GM12878 (cell line): ENCODE measurements at regions not wholly inside any gene's neighbourhood (a gene's known extent, or its start where the extent isn't known, plus 50 kb on each side); places are given as distances from the start of the nearest gene placed in this dataset.

Experiments
- ATAC-seq: fragments of 200-7000 bp; cut with Tn5 transposase; 3 replicates; pipeline ENCODE4 v1.9.1; 2020; ENCODE audit warnings: mild to moderate bottlenecking, moderate library complexity
- BruUV-seq: library from RNA; stranded (reverse); fragments of 400-500 nt; replicated peaks from 2 replicates; lab custom pipeline; 2021; lab: Mats Ljungman, UMichigan
- CTCF ChIA-PET: fragments of 300-600 bp; sonication (Branson Sonifier 250); formaldehyde crosslinking; extraction: SDS; loops from one replicate; lab custom pipeline; 2021; ENCODE audit warnings: inconsistent platforms; lab: Yijun Ruan, JAX
- POLR2A ChIA-PET: fragments of 350-600 bp; formaldehyde crosslinking; extraction: SDS; loops from one replicate; lab custom pipeline; 2021; ENCODE audit warnings: inconsistent platforms; lab: Charles Lee
- RAD21 ChIA-PET: fragments of 300-600 bp; sonication (Branson Sonifier 250); formaldehyde crosslinking; loops from one replicate; lab custom pipeline; 2023; ENCODE audit warnings: antibody characterized with exemption; ENCODE audit not compliant: unreplicated experiment; lab: Charles Lee
- SMC1A ChIA-PET: fragments of 300-600 bp; sonication (Branson Sonifier 250); formaldehyde crosslinking; loops from one replicate; lab custom pipeline; 2023; ENCODE audit not compliant: unreplicated experiment, uncharacterized antibody; lab: Charles Lee
- DNase-seq: peaks from one replicate; pipeline ENCODE4 v3.0.0-alpha.2; 2011; ENCODE audit warnings: low read depth, low spot score
- FAIRE-seq: peaks from 3 replicates; lab custom pipeline; 2011; peaks lifted over from hg19 to GRCh38; lab: Jason Lieb, UNC
- H2AFZ ChIP-seq: 2 replicates; pipeline ENCODE4 v1.6.0; 2011; ENCODE audit warnings: low read depth, low read length, control low read depth; ENCODE audit not compliant: control insufficient read depth
- H3K27ac ChIP-seq: 2 replicates; pipeline ENCODE4 v1.5.1; 2011; ENCODE audit warnings: control low read depth; ENCODE audit not compliant: control insufficient read depth, insufficient read depth
- H3K27me3 ChIP-seq, 2 experiments: replicated peaks in 1 of 2; 2 replicates each; pipeline versions ENCODE4 v1.6.0 to v1.6.1; 2011; ENCODE audit warnings: low read length in 1 of 2; ENCODE audit not compliant: control insufficient read depth in 2 of 2, insufficient read depth in 2 of 2
- H3K36me3 ChIP-seq, 2 experiments: 2 replicates each; pipeline ENCODE4 v1.5.1; 2011; ENCODE audit warnings: low read length in 1 of 2; ENCODE audit not compliant: control insufficient read depth in 2 of 2, insufficient read depth in 2 of 2
- H3K4me1 ChIP-seq: 2 replicates; pipeline ENCODE4 v1.6.1; 2011; ENCODE audit warnings: mild to moderate bottlenecking, low read length, moderate library complexity, mixed read lengths; ENCODE audit not compliant: control insufficient read depth, insufficient read depth
- H3K4me2 ChIP-seq: 2 replicates; pipeline ENCODE4 v1.6.0; 2011; ENCODE audit warnings: control low read depth; ENCODE audit not compliant: control insufficient read depth, insufficient read depth
- H3K4me3 ChIP-seq: fragments of 200-600 bp; sonication (generic); 2 replicates; pipeline ENCODE4 v1.5.1; 2016
- H3K79me2 ChIP-seq: 2 replicates; pipeline ENCODE4 v1.6.0; 2011; ENCODE audit warnings: low read length; ENCODE audit not compliant: control insufficient read depth, insufficient read depth
- H3K9ac ChIP-seq: 2 replicates; pipeline ENCODE4 v1.8.0; 2011; ENCODE audit warnings: low read length, control low read depth, mixed read lengths; ENCODE audit not compliant: control insufficient read depth, insufficient read depth
- H3K9me3 ChIP-seq: replicated peaks from 3 replicates; pipeline ENCODE4 v1.5.1; 2011; ENCODE audit warnings: mild to moderate bottlenecking, low read length; ENCODE audit not compliant: control insufficient read depth, insufficient read depth
- H4K20me1 ChIP-seq: 2 replicates; pipeline ENCODE4 v1.6.0; 2011; ENCODE audit not compliant: control insufficient read depth, insufficient read depth
- HDAC2 ChIP-seq: fragments of 200-600 bp; sonication (generic); IDR thresholded peaks from 2 replicates; pipeline ENCODE4 v1.6.1; 2017
- LARP7 ChIP-seq: fragments of 450-650 bp; IDR thresholded peaks from 2 replicates; pipeline ENCODE4 v1.6.1; 2017; ENCODE audit warnings: mild to moderate bottlenecking
- NBN ChIP-seq: fragments of 450-650 bp; IDR thresholded peaks from 2 replicates; pipeline ENCODE4 v1.6.1; 2016
- NFYA ChIP-seq: IDR thresholded peaks from 2 replicates; pipeline ENCODE4 v1.6.1; 2011; ENCODE audit warnings: low read depth, mild to moderate bottlenecking, low read length, improper control_type of control experiment, borderline replicate concordance
- WGBS: methylation state at CpG from one replicate; pipeline ENCODE4 v1.1.6; 2016; ENCODE audit warnings: low lambda C conversion rate; ENCODE audit not compliant: insufficient replicate concordance, insufficient coverage; ENCODE audit errors: missing lambda C conversion rate; 5-methylcytosine and 5-hydroxymethylcytosine counted together
- in situ Hi-C: fragments of 300-500 bp; cut with MboI; formaldehyde crosslinking; loops from 9 replicates; pipeline ENCODE4 v1.14.3; 2018; ENCODE audit warnings: mixed read lengths
- intact Hi-C: fragments of 100-400 bp; cut with micrococcal nuclease; formaldehyde crosslinking; loops from one replicate; pipeline ENCODE4 v1.14.2; 2022; ENCODE audit not compliant: unreplicated experiment
- TF ChIP-seq, protein P1 (sequence below): fragments of 450-650 bp; formaldehyde crosslinking; IDR thresholded peaks from 2 replicates; pipeline ENCODE4 v1.5.0; 2022; ENCODE audit warnings: mild to moderate bottlenecking, missing genetic modification characterization
- TF ChIP-seq, protein P2 (sequence below): fragments of 150-350 bp; IDR thresholded peaks from 2 replicates; pipeline ENCODE4 v1.6.1; 2014; ENCODE audit warnings: mild to moderate bottlenecking, low read depth, low read length

DNA sequence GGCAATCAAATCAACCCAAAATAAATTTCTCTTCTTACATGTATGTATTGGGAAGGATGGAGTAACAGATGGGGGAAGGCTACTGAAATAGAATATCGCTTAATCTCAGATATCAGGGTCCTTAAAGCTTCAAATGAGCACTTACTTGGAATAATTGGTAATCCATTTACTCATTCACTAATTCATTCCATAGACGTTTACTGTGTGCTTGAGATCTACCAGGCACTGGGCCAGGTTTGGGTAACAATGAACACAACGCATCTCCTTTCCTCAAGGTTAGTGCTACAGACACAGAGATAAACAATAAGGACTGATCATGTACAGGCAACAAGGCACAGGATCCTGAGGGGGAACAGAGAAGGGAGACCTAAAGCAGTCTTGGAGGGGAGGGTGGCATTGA, 54.4 kb upstream of the KRR1 start:
- no peak for DNase-seq
- no TSS peak for BruUV-seq
- H3K27ac ChIP-seq, result no peak overlapping the region
- H3K9ac ChIP-seq, result no peak overlapping the region
- H3K79me2 ChIP-seq, result no peaks in the 10 kb centered on the region
- H3K36me3 ChIP-seq, result no peaks in the 10 kb centered on the region
- H3K9me3 ChIP-seq, result no peaks in the 10 kb centered on the region
- ChIA-PET CTCF (interaction anchor here (1.2 kb wide), 1 partner anchor 22 kb away, joined by 3 read pairs; no protein-coding TSS in a partner anchor), SMC1A (interaction anchor here (0.6 kb wide), 1 partner anchor 436 kb away, joined by 3 read pairs; no protein-coding TSS in a partner anchor), POLR2A (no interaction called here), RAD21 (interaction anchor here (0.6 kb wide), 1 partner anchor 13 kb away, joined by 3 read pairs; no protein-coding TSS in a partner anchor)
- H3K4me2 ChIP-seq, result no peak overlapping the region
- in situ Hi-C loops (no loop called here), intact Hi-C loops (no loop called here)
- 30% methylated on average over 3 of the region's 3 CpGs for WGBS
- H3K4me1 ChIP-seq, result no peaks in the 10 kb centered on the region
- TF ChIP-seq, protein P1, sequence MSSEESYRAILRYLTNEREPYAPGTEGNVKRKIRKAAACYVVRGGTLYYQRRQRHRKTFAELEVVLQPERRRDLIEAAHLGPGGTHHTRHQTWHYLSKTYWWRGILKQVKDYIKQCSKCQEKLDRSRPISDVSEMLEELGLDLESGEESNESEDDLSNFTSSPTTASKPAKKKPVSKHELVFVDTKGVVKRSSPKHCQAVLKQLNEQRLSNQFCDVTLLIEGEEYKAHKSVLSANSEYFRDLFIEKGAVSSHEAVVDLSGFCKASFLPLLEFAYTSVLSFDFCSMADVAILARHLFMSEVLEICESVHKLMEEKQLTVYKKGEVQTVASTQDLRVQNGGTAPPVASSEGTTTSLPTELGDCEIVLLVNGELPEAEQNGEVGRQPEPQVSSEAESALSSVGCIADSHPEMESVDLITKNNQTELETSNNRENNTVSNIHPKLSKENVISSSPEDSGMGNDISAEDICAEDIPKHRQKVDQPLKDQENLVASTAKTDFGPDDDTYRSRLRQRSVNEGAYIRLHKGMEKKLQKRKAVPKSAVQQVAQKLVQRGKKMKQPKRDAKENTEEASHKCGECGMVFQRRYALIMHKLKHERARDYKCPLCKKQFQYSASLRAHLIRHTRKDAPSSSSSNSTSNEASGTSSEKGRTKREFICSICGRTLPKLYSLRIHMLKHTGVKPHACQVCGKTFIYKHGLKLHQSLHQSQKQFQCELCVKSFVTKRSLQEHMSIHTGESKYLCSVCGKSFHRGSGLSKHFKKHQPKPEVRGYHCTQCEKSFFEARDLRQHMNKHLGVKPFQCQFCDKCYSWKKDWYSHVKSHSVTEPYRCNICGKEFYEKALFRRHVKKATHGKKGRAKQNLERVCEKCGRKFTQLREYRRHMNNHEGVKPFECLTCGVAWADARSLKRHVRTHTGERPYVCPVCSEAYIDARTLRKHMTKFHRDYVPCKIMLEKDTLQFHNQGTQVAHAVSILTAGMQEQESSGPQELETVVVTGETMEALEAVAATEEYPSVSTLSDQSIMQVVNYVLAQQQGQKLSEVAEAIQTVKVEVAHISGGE (CRISPR knock-in tag), result no peak
- no peak for TF ChIP-seq LARP7
- no peak for TF ChIP-seq NFYA
- no peak for TF ChIP-seq HDAC2
- TF ChIP-seq, protein P2, sequence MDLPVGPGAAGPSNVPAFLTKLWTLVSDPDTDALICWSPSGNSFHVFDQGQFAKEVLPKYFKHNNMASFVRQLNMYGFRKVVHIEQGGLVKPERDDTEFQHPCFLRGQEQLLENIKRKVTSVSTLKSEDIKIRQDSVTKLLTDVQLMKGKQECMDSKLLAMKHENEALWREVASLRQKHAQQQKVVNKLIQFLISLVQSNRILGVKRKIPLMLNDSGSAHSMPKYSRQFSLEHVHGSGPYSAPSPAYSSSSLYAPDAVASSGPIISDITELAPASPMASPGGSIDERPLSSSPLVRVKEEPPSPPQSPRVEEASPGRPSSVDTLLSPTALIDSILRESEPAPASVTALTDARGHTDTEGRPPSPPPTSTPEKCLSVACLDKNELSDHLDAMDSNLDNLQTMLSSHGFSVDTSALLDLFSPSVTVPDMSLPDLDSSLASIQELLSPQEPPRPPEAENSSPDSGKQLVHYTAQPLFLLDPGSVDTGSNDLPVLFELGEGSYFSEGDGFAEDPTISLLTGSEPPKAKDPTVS, result no peak
- no peak for TF ChIP-seq NBN
- H4K20me1 ChIP-seq, result no peaks in the 10 kb centered on the region
- ATAC-seq, result no peak
- H2AFZ ChIP-seq, result no peak overlapping the region
- H3K27me3 ChIP-seq, result no peaks in the 10 kb centered on the region
- no peak overlapping the region for H3K4me3 ChIP-seq
- no peak for FAIRE-seq
